ENCODE measurements at regions not wholly inside any gene's neighbourhood (a gene's known extent, or its start where the extent isn't known, plus 50 kb on each side); places are given as distances from the start of the nearest gene placed in this dataset.
"Not testable (repeated sequence)": the region's sequence is repeated elsewhere in the genome, so short reads cannot be mapped to it uniquely, and the experiment has no call there.

DNA sequence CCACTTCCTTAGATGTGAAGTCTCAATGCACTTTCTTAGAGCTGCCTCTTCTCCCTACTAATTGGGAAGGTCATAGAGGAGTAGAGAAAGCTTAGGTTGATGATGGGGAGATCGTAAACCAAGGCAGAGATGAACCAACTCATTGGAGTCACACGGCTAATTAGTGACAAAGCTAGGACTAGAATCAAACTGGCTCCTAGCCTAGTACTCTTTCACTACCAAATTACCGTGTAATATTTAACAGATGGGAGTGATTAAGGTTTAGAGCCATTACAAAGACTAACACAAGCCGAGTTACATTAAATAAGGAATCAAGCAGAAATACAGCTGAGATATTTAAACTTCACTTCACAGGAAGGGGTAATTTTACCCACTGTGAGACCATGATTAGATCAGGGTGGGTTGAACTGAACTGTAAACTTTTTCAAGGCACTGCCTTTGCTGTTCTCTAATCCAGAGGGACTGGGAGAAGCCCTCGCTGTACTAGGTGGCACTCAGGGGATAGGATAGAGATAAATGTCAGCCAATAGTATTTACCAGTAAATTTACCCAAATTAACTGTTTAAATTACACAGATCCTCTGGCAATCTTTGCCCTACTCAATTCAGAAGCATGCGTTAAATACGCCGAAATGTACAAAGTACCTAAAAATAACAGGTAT lies 166.4 kb upstream of the PIK3R1 start:
- H3K27me3 ChIP-seq (ENCODE audit: control insufficient read depth in 1 of 2, insufficient read depth in 2 of 2, low read length in 2 of 2), result peaks cover 0 to 2% of the 10 kb centered on the region in 2 experiments
- Mint-ChIP-seq H3K9me3 (peaks cover 2% of the 10 kb centered on the region), H3K27ac (no peak overlapping the region), H3K4me1 (ENCODE audit: low read depth) (no peaks in the 10 kb centered on the region), H3K27me3 (peaks cover 26% of the 10 kb centered on the region), H3K4me3 (no peak overlapping the region), H3K36me3 (ENCODE audit: low read depth) (no peaks in the 10 kb centered on the region)
- no peak overlapping the region for H3K27ac ChIP-seq (ENCODE audit: low read depth in 1 of 2, low read length in 2 of 2)
- POLR2A ChIA-PET, result no interaction called here
- CTCF ChIA-PET, result no interaction called here
- DNase-seq (no peak), ATAC-seq (ENCODE audit: poor library complexity) (no peak)
- intact Hi-C loops (cut with DNase I, micrococcal nuclease), result no loop called here
- no peak overlapping the region for H3K4me3 ChIP-seq (ENCODE audit: low read length)
- no peaks in the 10 kb centered on the region for H3K4me1 ChIP-seq (ENCODE audit: insufficient read depth, low read length)
- TF ChIP-seq, protein P1, sequence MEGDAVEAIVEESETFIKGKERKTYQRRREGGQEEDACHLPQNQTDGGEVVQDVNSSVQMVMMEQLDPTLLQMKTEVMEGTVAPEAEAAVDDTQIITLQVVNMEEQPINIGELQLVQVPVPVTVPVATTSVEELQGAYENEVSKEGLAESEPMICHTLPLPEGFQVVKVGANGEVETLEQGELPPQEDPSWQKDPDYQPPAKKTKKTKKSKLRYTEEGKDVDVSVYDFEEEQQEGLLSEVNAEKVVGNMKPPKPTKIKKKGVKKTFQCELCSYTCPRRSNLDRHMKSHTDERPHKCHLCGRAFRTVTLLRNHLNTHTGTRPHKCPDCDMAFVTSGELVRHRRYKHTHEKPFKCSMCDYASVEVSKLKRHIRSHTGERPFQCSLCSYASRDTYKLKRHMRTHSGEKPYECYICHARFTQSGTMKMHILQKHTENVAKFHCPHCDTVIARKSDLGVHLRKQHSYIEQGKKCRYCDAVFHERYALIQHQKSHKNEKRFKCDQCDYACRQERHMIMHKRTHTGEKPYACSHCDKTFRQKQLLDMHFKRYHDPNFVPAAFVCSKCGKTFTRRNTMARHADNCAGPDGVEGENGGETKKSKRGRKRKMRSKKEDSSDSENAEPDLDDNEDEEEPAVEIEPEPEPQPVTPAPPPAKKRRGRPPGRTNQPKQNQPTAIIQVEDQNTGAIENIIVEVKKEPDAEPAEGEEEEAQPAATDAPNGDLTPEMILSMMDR (IDR thresholded peaks at IDR 0.05), result no peak
- H3K9me3 ChIP-seq (ENCODE audit: control insufficient read depth in 1 of 2, insufficient read depth in 1 of 2, low read length in 2 of 2), result no peaks in the 10 kb centered on the region
- no peaks in the 10 kb centered on the region for H3K36me3 ChIP-seq (ENCODE audit: insufficient read depth, low read length)

DNA sequence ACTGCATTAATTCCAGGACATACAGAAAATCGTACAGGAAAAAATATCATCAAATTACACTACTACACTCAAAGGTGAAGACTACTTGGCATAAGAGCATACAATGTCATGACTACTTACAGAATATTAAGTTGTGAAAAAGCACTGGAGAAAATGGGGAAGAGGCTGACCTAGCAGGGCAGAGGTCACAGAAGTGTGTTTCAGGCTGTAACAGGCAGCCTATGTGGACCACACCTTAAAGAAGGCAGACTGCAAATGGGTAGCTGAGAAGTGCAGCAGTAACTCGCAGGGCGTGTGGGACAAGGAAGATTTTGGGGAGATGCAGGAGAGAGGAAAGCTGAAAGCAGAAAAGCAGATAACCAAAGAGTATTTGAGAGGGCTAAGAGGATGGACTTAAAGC lies 167.0 kb upstream of the PIK3R1 start:
- CTCF ChIA-PET, result no interaction called here
- TF ChIP-seq, protein P1 (IDR thresholded peaks at IDR 0.05), result no peak
- H3K36me3 ChIP-seq (ENCODE audit: insufficient read depth, low read length), result no peaks in the 10 kb centered on the region
- H3K9me3 Mint-ChIP-seq, result peaks cover 2% of the 10 kb centered on the region
- no peak overlapping the region for H3K27ac ChIP-seq (ENCODE audit: low read depth in 1 of 2, low read length in 2 of 2)
- H3K9me3 ChIP-seq (ENCODE audit: control insufficient read depth in 1 of 2, insufficient read depth in 1 of 2, low read length in 2 of 2), result no peaks in the 10 kb centered on the region
- POLR2A ChIA-PET, result no interaction called here
- no peaks in the 10 kb centered on the region for H3K36me3 Mint-ChIP-seq (ENCODE audit: low read depth)
- H3K27me3 Mint-ChIP-seq, result peaks cover 26% of the 10 kb centered on the region
- no peak for DNase-seq
- H3K4me3 ChIP-seq (ENCODE audit: low read length), result no peak overlapping the region
- H3K4me3 Mint-ChIP-seq, result no peak overlapping the region
- H3K4me1 Mint-ChIP-seq (ENCODE audit: low read depth), result no peaks in the 10 kb centered on the region
- intact Hi-C loops (cut with DNase I, micrococcal nuclease), result no loop called here
- no peak for ATAC-seq (ENCODE audit: poor library complexity)
- peaks cover 0 to 2% of the 10 kb centered on the region in 2 experiments for H3K27me3 ChIP-seq (ENCODE audit: control insufficient read depth in 1 of 2, insufficient read depth in 2 of 2, low read length in 2 of 2)
- H3K4me1 ChIP-seq (ENCODE audit: insufficient read depth, low read length), result no peaks in the 10 kb centered on the region
- no peak overlapping the region for H3K27ac Mint-ChIP-seq

DNA sequence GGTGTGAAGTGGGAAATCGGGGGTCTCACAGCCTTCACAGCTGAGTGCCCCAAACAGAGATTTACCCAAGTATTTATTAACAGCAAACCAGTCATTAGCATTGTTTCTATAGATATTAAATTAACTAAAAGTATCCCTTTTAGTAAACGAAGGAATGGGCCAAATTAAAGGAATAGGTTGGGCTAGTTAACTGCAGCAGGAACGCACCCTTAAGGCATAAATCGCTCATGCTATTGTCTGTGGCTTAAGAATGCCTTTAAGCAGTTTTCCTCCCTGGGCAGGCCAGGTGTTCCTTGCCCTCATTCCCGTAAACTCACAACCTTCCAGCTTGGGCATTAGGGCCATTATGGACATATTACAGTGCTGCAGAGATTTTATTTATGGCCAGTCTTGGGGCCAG lies 167.5 kb upstream of the PIK3R1 start:
- H3K9me3 Mint-ChIP-seq; DNase-seq; H3K4me3 Mint-ChIP-seq; POLR2A ChIA-PET; intact Hi-C loops (cut with DNase I, micrococcal nuclease); ATAC-seq (ENCODE audit: poor library complexity); H3K9me3 ChIP-seq (ENCODE audit: control insufficient read depth in 1 of 2, insufficient read depth in 1 of 2, low read length in 2 of 2); CTCF ChIA-PET; H3K27ac Mint-ChIP-seq; H3K36me3 Mint-ChIP-seq (ENCODE audit: low read depth); H3K4me1 Mint-ChIP-seq (ENCODE audit: low read depth); H3K27ac ChIP-seq (ENCODE audit: low read depth in 1 of 2, low read length in 2 of 2); H3K4me1 ChIP-seq (ENCODE audit: insufficient read depth, low read length); H3K27me3 ChIP-seq (ENCODE audit: control insufficient read depth in 1 of 2, insufficient read depth in 2 of 2, low read length in 2 of 2); H3K36me3 ChIP-seq (ENCODE audit: insufficient read depth, low read length); H3K4me3 ChIP-seq (ENCODE audit: low read length): not testable (repeated sequence)
- peaks cover 26% of the 10 kb centered on the region for H3K27me3 Mint-ChIP-seq

DNA sequence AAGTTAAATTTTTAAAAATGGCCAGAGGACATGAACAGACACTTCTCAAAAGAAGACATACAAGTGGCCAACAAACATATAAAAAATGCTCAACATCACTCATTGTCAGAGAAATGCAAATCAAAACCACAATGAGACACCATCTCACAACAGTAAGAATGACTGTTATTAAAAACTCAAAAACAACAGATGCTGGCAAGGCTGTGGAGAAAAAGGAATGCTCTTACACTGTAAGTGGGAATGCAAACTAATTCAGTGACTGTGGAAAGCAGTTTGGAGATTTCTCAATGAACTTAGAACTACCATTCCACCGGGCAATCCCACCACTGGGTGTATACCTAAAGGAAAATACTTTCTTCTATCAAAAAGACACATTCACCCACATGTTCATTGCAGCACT lies 168.5 kb upstream of the PIK3R1 start:
- H3K4me1 ChIP-seq (ENCODE audit: insufficient read depth, low read length), result no peaks in the 10 kb centered on the region
- no peak overlapping the region for H3K4me3 ChIP-seq (ENCODE audit: low read length)
- peaks cover 23% of the 10 kb centered on the region for H3K27me3 Mint-ChIP-seq
- TF ChIP-seq, protein P1 (IDR thresholded peaks at IDR 0.05), result no peak
- ATAC-seq (ENCODE audit: poor library complexity), result no peak
- H3K9me3 ChIP-seq (ENCODE audit: control insufficient read depth in 1 of 2, insufficient read depth in 1 of 2, low read length in 2 of 2), result no peaks in the 10 kb centered on the region
- intact Hi-C loops (cut with DNase I, micrococcal nuclease), result no loop called here
- no peak overlapping the region for H3K4me3 Mint-ChIP-seq
- H3K4me1 Mint-ChIP-seq (ENCODE audit: low read depth), result no peaks in the 10 kb centered on the region
- no peaks in the 10 kb centered on the region for H3K36me3 ChIP-seq (ENCODE audit: insufficient read depth, low read length)
- no peaks in the 10 kb centered on the region for H3K36me3 Mint-ChIP-seq (ENCODE audit: low read depth)
- peaks cover 2% of the 10 kb centered on the region for H3K9me3 Mint-ChIP-seq
- ChIA-PET CTCF (no interaction called here), POLR2A (no interaction called here)
- H3K27me3 ChIP-seq (ENCODE audit: control insufficient read depth in 1 of 2, insufficient read depth in 2 of 2, low read length in 2 of 2), result peaks cover 0 to 2% of the 10 kb centered on the region in 2 experiments
- H3K27ac Mint-ChIP-seq, result no peak overlapping the region
- DNase-seq, result no peak
- no peak overlapping the region for H3K27ac ChIP-seq (ENCODE audit: low read depth in 1 of 2, low read length in 2 of 2)

Data from CD4-positive, alpha-beta T cell (primary cell).